GM21529 (cell line): ENCODE measurements at regions not wholly inside any gene's neighbourhood (a gene's known extent, or its start where the extent isn't known, plus 50 kb on each side); places are given as distances from the start of the nearest gene placed in this dataset.

Experiments used
- ATAC-seq: cut with Tn5 transposase; IDR thresholded peaks from one replicate; pipeline ENCODE4 v1.9.1; 2021; ENCODE audit not compliant: unreplicated experiment

GRCh38 chr20:10724449-10725173 lies 50.8 kb upstream of the JAG1 start:
- ATAC-seq = no peak

- ATAC-seq = no peak
These were observed 55.3 kb upstream of the JAG1 start for GRCh38 chr20:10728873-10729670.

DNA sequence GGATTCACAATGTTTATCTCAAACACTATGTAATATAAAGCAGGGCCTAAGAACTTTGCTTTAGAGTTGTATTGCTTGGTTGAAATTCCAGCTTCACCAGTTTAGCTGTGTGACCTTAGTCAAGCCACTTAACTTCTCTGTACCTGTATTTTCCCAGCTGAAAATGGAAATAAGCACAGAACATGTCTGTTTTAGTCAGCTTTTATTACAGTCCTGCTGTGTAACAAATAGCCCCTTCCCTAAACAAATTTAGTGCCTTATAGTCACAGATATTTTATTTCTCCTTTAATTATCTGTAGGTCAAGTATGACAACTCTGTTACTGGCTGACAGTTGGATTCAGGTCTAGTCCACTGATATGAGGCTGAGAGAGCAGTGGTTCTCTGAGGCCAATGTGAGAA lies 56.0 kb upstream of the JAG1 start:
- no peak for ATAC-seq

DNA sequence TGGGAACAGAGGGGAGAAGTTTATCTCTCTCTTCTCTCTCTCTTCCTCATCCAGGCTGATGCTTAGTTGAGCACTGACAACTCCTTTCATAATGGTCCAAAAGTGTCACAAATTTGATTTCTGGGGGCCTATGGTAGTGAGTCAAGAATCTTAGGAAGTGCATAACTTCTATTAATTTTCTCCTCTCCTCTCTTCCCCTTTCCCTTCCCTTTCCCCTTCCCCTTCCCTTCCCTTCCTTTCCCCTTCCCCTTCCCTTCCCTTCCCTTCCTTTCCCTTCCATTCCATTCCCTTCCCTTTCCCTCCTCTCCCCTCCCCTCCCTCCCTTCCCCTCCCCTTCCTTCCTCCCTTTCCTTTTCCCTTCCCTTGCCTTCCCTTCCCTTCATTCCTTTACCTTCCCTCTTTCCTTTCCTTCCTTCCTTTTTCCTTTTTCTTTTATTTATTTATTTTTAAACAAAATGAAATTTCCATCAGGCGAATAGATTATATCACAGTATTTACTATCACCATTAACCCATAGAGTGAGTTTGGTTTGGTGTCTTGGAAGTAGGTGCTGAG lies 56.9 kb upstream of the JAG1 start:
- ATAC-seq = no peak

DNA sequence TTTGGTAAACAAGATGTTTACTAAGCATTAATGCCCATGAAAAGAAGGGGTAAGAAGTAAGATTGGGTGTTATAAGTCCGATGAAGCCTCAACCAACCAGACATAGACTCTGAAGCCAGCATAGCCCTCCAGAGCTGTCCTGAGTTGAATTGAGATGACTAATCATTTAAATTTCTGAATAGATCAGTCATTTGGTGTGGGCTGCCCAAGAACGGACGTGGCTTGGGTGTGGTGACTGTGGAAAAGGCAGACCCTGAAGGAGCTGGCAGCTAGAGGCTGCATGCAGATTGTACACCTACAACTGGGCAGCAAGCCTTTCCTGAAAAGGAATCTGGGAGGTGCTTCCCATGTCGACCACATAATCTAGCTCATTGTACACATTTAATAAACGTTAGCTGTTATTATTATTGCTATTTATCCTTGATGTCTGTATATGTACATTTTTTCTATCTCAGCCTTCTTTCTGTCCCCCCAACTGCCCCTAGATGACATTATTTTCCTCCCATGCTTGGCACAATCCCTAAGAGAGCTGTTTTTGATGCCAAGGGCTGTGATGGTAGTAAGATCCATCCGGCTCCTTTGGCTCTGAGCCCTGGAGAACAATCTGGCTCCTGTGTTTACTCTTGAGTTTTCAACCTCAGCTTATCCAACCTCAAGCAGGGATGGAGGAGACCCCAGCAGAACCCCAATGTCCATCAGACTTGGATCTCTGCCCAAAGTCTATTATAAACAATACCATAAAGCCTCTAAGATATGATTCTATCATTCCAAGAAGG lies 57.6 kb upstream of the JAG1 start:
- no peak for ATAC-seq

- ATAC-seq = no peak
These were observed 59.3 kb upstream of the JAG1 start for GRCh38 chr20:10733122-10733521.

GRCh38 chr20:10735195-10735949 lies 61.6 kb upstream of the JAG1 start:
- ATAC-seq = no peak

DNA sequence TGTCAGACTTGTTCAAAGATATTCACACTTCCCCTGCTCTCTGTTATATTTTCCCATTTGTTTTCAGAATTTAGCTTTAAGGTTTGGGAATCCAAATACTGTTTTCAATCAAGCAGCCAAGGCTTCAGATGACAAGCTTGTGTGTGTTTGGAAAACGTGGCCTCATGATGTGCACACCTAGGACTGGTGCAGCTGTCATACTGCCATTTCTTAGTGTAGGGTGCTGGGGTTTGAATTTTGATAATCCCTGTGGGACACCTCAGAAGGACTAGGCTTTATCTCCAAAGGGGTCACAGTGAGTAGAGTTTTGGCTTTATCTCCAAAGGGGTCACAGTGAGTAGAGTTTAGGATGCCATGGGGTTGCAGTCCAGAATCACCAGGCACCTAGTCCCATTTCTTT lies 65.3 kb upstream of the JAG1 start:
- ATAC-seq = no peak

- ATAC-seq = no peak
These were observed 65.8 kb upstream of the JAG1 start for GRCh38 chr20:10739566-10739965.

- no peak for ATAC-seq
These were observed 67.3 kb upstream of the JAG1 start for GRCh38 chr20:10741060-10741459.

- ATAC-seq = no peak
These were observed 72.0 kb upstream of the JAG1 start for GRCh38 chr20:10745790-10746189.

GRCh38 chr20:10747019-10747418 lies 73.2 kb upstream of the JAG1 start:
- no peak for ATAC-seq

DNA sequence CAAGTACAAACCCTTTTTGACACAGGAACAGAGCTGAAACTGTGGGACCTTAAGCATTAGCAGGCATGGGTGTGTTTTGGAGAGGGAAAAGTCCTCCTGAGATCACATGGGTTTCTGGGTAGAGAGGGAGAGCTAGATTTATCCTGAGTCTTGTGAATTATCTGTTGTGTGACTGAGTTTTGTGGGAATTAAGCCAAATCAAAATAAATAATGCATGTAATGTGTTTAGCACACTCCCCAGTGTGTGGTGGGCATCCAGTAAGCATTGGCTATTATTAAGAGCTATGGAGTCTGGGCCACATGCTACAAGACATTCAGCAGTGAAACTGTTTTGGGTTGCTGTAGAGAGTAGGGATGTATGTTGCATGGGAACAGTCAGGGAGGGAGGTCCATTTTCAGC lies 75.3 kb upstream of the JAG1 start:
- ATAC-seq = no peak

DNA sequence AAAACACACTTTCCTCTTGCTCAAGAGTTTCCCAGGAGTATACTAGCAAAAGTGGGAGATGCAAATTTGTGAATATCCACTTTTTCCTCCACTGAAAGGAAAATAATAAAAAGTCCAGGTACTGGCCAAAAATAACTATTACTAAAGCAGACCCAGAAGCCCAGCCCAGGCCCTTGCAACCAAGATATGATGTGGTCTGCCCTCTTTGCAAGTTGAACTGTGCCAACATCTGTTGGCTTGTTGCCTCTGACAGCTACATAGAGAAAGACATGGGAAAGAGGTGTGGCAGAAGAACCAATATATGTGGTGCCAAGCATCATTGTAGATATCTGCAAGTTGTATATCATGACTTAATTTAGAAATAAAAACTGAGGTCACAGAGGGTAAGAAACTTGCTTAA lies 78.4 kb upstream of the JAG1 start:
- no peak for ATAC-seq

- ATAC-seq = no peak
These were observed 81.0 kb upstream of the JAG1 start for GRCh38 chr20:10754824-10755223.

- ATAC-seq = no peak
These were observed 84.6 kb upstream of the JAG1 start for GRCh38 chr20:10758446-10758845.

- ATAC-seq = no peak
These were observed 87.4 kb upstream of the JAG1 start for GRCh38 chr20:10761232-10761631.

DNA sequence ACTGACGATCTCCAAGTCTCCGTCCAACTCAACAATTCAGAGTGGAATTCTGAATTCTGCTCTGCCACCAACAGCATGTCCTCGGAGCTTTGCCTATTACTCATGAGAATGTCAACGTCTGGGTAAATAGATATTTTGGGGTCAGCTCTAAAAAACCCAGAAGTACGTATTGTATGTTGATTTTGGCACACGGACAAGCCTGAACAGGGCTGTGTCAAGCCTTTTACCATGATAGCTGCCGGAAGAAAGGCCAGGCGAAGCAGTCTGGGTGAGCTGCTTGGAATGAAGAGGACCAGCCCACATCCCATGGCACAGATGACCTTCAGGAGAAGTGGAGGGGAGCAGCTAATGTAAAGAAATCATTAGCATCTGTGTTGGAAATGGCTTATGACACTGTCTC lies 88.0 kb upstream of the JAG1 start:
- no peak for ATAC-seq

DNA sequence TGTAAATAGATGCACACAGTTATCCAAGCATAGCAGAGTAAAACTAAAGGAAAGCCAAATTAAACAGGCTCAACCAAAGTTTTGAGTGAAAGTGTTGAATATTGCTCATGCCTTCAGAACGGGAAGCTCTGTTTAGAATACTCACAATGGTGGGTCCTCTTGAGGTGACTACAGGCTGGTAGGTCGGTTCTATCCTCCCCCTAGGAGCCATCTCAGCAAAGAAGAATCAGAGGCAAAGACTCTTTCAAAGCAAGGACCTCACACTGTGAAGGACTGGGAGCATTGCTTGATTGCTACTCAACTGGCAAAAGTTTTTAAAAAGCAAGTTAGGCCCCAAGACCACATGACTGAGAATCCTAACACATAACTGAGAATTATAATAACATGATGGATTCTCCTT lies 88.4 kb upstream of the JAG1 start:
- ATAC-seq = no peak

DNA sequence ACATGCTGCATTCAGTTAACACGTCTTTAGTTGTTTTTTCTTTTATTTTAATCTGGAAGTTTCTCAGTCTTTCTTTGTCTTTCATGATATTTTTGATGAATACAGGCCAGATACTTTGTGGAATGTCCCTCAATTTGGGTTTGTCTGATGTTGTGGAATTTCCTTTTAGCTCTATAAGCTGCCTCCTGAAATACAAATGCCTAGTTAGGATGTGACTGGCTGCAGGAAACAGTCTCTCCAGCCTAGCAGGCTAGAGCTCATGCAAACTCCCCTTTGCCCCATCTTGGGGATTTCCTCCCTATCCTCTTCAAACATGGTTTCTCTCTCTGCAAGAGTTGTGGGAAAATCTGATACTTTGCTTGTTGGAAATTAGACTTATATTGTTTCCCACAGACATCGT lies 89.3 kb upstream of the JAG1 start:
- no peak for ATAC-seq

DNA sequence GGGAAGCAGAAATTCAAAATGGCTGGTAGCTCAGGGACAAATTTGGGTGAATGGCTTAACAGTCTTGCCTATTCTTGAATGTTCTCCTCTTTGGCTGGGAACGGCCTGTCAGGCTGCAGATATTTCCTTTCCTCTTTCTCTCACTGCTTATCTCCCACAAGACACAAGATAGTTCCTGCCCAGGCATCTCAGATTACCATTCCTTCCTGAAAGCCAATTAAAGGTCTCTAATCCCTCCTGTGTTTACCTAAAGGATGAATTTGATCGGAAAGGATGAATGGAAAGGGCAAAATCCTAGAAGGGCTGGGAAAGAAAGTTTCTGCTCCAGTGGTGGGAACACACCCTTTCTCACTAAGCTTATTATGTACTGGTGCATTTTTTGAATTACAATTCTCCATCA lies 95.9 kb upstream of the JAG1 start:
- no peak for ATAC-seq
